AG04450 (cell line): ENCODE measurements at regions not wholly inside any gene's neighbourhood (a gene's known extent, or its start where the extent isn't known, plus 50 kb on each side); places are given as distances from the start of the nearest gene placed in this dataset.

Source experiments
- CTCF ChIA-PET: fragments of 300-600, 350-600 bp; formaldehyde crosslinking; extraction: SDS; loops from one replicate; lab custom pipeline; 2022; ENCODE audit warnings: antibody characterized with exemption, inconsistent platforms; lab: Charles Lee
- POLR2A ChIA-PET: fragments of 350-600 bp; formaldehyde crosslinking; extraction: SDS; loops from one replicate; lab custom pipeline; 2021; ENCODE audit warnings: antibody characterized with exemption, inconsistent platforms; lab: Yijun Ruan, JAX
- DNase-seq: peaks from one replicate; pipeline ENCODE4 v3.0.0-alpha.2; 2011; ENCODE audit warnings: low read depth, low spot score
- H3K27ac ChIP-seq: one replicate; pipeline ENCODE4 v1.5.1; 2012; ENCODE audit warnings: low read depth, low read length, control low read depth
- H3K27me3 ChIP-seq: one replicate; pipeline ENCODE4 v1.6.0; 2012; ENCODE audit warnings: low read length; ENCODE audit not compliant: control insufficient read depth, insufficient read depth
- H3K4me3 ChIP-seq: 2 replicates; pipeline ENCODE4 v1.5.1; 2011; ENCODE audit warnings: mild to moderate bottlenecking, low read depth, low read length, control low read depth
- H3K9me3 ChIP-seq: 2 replicates; pipeline ENCODE4 v1.5.1; 2012; ENCODE audit warnings: low read length; ENCODE audit not compliant: control insufficient read depth, insufficient read depth
- TF ChIP-seq, protein P1 (sequence below): IDR thresholded peaks from 2 replicates; pipeline ENCODE4 v1.5.1; 2011; ENCODE audit warnings: low read depth, low read length, control low read depth, inconsistent platforms

DNA sequence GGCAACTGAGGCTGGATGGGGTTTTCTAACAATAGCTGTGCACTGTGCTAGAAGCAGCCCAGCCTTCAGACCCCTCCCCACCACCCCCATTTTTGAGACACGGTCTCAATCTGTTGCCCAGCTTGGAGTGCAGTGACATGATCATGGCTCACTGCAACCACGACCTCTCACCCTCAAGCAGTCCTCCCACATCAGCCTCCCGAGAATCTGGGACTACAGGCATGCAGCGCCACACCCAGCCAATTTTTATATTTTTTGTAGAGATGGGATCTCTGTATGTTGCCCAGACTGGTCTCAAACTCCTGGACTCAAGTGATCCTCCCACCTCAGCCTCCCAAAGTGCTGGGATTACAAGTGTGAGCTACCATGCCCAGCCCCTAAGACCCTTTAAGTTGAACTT, 182.5 kb downstream of the DRD1 start:
- H3K9me3 ChIP-seq: no peaks in the 10 kb centered on the region
- no peaks in the 10 kb centered on the region for H3K27me3 ChIP-seq
- ChIA-PET CTCF (interaction anchor here (0.7 kb wide), 1 partner anchor 10 kb away, joined by 3 read pairs; no protein-coding TSS in a partner anchor), POLR2A (no interaction called here)
- no peak for DNase-seq
- H3K27ac ChIP-seq: no peak overlapping the region
- no peak overlapping the region for H3K4me3 ChIP-seq
- TF ChIP-seq, protein P1, sequence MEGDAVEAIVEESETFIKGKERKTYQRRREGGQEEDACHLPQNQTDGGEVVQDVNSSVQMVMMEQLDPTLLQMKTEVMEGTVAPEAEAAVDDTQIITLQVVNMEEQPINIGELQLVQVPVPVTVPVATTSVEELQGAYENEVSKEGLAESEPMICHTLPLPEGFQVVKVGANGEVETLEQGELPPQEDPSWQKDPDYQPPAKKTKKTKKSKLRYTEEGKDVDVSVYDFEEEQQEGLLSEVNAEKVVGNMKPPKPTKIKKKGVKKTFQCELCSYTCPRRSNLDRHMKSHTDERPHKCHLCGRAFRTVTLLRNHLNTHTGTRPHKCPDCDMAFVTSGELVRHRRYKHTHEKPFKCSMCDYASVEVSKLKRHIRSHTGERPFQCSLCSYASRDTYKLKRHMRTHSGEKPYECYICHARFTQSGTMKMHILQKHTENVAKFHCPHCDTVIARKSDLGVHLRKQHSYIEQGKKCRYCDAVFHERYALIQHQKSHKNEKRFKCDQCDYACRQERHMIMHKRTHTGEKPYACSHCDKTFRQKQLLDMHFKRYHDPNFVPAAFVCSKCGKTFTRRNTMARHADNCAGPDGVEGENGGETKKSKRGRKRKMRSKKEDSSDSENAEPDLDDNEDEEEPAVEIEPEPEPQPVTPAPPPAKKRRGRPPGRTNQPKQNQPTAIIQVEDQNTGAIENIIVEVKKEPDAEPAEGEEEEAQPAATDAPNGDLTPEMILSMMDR: no peak

DNA sequence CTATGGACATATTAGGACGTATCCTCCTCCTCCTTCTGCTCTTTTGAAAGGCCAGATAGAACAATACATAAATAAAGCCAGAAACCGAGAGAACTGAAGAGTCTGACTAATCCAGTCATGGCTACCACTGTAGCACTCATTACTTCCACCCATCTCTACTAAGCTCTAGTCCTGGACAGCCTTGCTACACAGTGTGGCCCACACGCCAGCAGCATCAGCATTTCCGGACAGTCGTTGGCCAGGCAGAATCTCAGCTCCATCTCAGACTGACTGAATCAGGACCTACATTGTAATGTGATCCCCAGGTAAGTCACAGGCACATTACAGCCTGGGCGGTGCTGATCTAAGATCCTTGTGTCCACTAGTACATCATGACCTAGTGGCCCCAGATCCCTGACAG, 182.9 kb downstream of the DRD1 start:
- ChIA-PET CTCF (no interaction called here), POLR2A (interaction anchor here (0.6 kb wide), 1 partner anchor 9 kb away, joined by 3 read pairs; no protein-coding TSS in a partner anchor)
- Histone ChIP-seq H3K9me3 (no peaks in the 10 kb centered on the region), H3K4me3 (no peak overlapping the region), H3K27me3 (no peaks in the 10 kb centered on the region), H3K27ac (no peak overlapping the region)
- DNase-seq: no peak
- TF ChIP-seq, protein P1: no peak

DNA sequence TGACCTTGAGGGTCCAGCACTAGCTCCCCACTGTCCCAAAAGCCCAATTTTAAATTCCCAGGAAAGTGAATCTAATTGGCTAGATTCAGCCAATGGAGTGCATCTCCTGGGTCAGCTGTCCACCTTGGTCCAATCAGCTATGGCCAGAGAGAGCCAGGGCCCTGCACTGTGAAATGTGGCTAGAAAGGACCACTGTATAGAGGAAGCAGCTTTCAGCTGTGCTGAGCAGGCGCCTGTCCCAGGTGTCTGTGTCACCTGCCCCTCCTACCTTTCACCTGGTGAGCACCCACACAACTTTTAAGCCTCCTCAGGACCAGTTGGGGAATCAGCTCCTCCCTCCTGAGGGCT, 186.2 kb downstream of the DRD1 start:
- Histone ChIP-seq H3K27me3 (no peaks in the 10 kb centered on the region), H3K9me3 (no peaks in the 10 kb centered on the region), H3K27ac (no peak overlapping the region), H3K4me3 (no peak overlapping the region)
- no peak for DNase-seq
- POLR2A ChIA-PET: interaction anchor here (1.3 kb wide), 1 partner anchor 11 kb away, joined by 4 read pairs; no protein-coding TSS in a partner anchor
- TF ChIP-seq, protein P1: no peak
- CTCF ChIA-PET: no interaction called here

DNA sequence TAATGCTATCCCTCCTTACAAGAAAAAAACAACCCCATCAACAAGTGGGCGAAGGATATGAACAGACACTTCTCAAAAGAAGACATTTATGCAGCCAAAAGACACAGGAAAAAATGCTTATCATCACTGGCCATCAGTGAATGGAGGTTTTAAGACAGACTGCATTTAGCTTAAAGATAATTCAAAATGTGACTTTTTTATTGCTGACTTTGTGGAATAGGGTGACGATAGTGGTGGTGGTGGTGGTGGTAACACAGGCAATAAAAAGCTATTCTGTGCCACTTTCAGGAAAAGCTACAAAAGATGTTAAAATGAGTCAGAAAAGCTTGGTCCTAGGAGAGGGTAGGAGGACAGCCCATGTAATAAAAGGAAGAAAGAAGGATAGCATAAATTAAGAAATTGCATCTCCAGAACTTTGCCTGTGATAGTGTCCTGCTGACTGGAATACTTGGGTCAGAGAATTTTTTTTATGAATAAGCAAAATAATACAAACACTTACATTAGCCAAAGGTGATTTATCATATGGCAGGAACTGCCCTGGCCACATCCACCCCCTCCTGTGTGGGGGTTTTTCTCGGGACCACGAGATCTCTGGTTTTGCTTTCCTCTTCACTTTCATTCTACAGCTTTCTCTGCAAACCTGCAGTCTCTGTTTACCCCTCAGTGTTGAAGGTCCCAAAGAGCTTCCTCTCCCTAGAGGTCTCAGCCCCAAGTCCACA, 186.7 kb downstream of the DRD1 start:
- H3K27ac ChIP-seq: no peak overlapping the region
- no peak for DNase-seq
- ChIA-PET POLR2A (interaction anchor here (1.3 kb wide), 1 partner anchor 11 kb away, joined by 4 read pairs; no protein-coding TSS in a partner anchor), CTCF (no interaction called here)
- no peaks in the 10 kb centered on the region for H3K9me3 ChIP-seq
- H3K27me3 ChIP-seq: no peaks in the 10 kb centered on the region
- TF ChIP-seq, protein P1: no peak
- H3K4me3 ChIP-seq: no peak overlapping the region

DNA sequence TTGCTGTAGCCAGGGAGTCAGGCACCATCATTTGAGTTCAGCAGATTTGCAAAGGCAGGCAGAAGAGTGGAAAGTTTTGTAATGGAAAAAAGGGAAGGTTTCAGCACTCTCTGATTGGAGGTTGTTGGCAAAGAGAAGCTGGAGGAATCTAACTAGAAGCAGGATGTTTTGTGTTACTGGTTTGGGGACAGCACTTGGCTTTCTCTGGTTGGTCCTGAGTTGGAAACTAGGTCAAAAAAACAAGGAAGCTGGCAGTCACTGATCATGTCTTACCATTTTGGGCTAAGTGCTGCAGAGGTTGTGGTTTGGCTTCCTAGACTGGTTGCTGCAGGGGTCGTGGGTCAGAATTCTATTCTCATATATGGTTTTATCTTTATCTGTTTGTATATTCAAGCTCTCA, 189.8 kb downstream of the DRD1 start:
- H3K27ac ChIP-seq: no peak overlapping the region
- no peak for DNase-seq
- H3K27me3 ChIP-seq: no peaks in the 10 kb centered on the region
- TF ChIP-seq, protein P1: no peak
- CTCF ChIA-PET: no interaction called here
- no peaks in the 10 kb centered on the region for H3K9me3 ChIP-seq
- H3K4me3 ChIP-seq: no peak overlapping the region
- POLR2A ChIA-PET: no interaction called here
